ENCODE measurements at regions not wholly inside any gene's neighbourhood (a gene's known extent, or its start where the extent isn't known, plus 50 kb on each side); places are given as distances from the start of the nearest gene placed in this dataset.

DNA sequence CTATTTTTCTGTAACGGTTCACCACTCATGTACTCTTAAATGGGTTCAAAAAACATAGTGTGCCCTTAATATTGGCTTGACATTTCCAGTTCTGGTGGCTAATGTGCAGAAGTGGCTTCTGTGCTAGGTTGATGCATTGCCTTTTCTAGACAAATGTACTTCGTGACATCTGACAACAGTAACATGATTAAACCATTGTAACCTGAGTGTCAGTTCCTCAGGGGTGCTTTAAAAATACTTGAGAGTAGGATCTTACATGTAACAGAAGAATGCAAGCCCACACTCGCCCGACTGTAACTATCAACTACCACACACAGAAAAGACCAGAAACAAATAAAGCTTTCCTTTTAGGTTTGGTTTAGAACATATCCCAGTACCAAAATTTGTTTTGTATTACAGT is 393.4 kb upstream of the NFE2L3 start:
- TF ChIP-seq, protein P1, sequence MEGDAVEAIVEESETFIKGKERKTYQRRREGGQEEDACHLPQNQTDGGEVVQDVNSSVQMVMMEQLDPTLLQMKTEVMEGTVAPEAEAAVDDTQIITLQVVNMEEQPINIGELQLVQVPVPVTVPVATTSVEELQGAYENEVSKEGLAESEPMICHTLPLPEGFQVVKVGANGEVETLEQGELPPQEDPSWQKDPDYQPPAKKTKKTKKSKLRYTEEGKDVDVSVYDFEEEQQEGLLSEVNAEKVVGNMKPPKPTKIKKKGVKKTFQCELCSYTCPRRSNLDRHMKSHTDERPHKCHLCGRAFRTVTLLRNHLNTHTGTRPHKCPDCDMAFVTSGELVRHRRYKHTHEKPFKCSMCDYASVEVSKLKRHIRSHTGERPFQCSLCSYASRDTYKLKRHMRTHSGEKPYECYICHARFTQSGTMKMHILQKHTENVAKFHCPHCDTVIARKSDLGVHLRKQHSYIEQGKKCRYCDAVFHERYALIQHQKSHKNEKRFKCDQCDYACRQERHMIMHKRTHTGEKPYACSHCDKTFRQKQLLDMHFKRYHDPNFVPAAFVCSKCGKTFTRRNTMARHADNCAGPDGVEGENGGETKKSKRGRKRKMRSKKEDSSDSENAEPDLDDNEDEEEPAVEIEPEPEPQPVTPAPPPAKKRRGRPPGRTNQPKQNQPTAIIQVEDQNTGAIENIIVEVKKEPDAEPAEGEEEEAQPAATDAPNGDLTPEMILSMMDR (IDR thresholded peaks at IDR 0.05; ENCODE audit: borderline replicate concordance, extremely low read depth, low read length, poor library complexity, severe bottlenecking) = no peak
- no peak for TF ChIP-seq EZH2 (IDR thresholded peaks at IDR 0.05; ENCODE audit: borderline replicate concordance, low read depth, low read length, severe bottlenecking)
